GM18873 (cell line): ENCODE measurements at regions not wholly inside any gene's neighbourhood (a gene's known extent, or its start where the extent isn't known, plus 50 kb on each side); places are given as distances from the start of the nearest gene placed in this dataset.
A peak's percentile ranks its signal among the peaks of the same experiment; 100 is the strongest.
"Not testable (repeated sequence)": the region's sequence is repeated elsewhere in the genome, so short reads cannot be mapped to it uniquely, and the experiment has no call there.

Experiments used
- ATAC-seq: cut with Tn5 transposase; IDR thresholded peaks from one replicate; pipeline ENCODE4 v1.9.1; 2021; ENCODE audit warnings: mild to moderate bottlenecking, moderate library complexity, moderate number of reproducible peaks; ENCODE audit not compliant: unreplicated experiment, low FRiP score

DNA sequence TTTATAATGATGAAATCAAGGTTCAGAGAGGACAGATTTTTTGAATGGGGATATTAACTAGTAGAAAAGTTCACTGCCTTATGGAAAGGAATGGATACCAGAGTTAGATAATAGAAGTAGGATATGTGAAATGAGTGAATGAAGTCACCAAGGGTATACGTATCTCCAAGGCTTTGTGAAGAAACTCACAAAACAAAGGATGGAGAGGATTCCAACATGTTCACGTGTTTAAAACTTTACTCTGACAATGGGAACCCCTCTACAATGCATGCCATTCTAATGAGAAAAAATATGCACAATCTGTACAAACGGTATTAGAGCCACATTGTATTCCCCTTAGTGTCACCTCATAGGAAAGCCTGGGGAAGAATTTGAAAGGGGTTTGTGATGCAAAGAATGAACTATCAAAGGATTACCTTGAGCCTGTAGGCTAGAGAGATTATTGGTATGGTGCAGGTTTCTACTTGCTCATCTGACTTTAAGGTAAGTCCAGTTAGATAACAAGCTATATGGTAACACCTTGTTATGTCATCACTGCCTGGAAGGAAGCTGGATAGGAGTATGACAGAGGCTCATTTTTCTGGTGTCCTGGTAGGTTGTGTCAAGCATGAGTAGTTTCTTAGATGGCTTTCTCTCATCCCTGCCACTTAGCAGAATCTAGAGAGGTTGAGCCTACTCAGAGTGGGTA lies 250.3 kb upstream of the SEMA6A start:
- no peak for ATAC-seq

DNA sequence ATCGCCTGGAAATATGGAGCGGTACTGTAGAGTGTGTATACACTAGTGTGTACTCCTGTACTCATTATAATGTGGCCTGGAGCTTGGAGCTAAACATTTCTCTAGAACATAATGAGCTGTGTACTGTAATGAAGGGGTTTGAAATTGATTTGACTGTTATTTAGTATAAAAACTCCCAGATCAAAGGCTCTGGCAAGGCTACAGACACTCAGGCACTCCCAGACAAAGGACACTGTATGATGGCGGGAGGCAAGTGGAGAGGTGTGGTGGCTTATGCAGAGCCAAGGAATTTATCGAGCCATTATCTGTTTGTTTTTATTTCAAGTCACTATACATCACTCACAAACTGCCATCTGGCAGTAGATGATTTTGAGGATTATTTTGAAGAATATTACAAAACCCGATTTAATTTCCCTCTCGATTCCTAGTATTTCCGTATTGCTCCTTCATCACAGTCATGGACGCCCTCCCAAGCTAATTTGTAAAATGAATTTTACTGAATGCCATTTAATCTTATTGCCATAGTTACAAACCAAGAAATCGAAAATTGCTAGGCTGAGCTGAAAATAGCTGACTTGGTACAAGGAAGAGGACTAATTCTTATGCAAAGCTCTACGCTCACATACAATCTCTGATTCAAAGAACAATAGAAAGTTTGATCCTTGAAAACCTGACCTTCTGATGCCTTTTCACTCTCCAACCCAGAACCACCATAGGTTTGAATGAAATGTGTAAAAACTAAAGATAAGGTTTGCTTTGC lies 240.2 kb upstream of the SEMA6A start:
- ATAC-seq: no peak

DNA sequence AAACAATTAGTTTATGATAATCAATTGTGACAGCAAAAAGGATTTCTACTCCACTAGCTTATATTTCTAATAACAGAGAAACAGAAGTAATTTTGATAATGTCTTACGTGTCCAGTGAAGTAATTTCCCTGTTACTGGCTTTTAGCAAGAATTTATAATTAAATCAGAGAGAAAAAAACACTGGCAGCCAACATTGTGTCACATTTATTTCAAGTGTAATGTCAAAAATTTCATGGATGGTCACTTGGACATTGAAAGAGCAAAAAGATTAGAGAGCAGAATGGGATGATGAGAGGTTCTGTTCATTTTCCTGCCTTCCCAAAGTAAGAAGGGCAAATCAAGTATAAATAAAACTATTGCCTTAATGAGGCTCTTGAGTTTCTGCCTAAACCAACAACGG lies 239.3 kb upstream of the SEMA6A start:
- no peak for ATAC-seq

DNA sequence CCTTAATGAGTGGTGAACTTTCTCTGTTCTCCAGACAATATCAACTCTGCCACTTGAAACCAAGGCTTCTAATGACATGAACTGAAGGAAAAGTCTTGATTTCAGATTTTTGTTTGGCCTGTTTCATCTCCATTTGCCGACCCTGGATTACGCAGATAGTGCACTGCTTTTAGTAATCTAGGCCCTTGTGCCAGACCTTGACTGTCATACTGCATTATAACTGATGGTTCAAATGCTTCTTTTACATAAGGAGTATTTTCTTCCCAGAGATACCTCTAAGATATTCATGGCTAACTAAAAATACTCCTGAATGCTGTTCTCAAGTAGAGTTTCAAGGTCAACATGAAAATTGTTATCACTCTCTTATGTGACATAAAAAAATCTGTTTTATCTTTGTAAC lies 238.7 kb upstream of the SEMA6A start:
- ATAC-seq: no peak

DNA sequence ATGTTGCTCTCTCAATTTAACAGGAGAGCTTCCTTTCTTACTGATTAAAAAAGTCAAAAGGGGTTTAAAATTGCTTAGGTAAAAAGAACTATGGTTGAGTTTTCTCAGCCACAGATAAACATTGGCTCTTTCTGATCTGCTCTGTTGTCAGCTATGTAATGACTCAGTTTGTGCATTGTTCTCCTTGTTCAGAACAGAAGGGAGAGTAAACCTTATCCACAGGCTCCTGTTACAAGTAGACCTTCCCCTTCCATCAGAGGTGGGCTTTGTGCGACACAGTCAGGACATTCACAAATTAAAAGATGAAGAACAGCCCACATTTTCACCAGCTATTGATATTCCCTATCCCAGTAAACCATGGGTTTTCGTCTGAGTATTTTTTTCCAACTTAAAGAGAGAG lies 236.3 kb upstream of the SEMA6A start:
- ATAC-seq: no peak

DNA sequence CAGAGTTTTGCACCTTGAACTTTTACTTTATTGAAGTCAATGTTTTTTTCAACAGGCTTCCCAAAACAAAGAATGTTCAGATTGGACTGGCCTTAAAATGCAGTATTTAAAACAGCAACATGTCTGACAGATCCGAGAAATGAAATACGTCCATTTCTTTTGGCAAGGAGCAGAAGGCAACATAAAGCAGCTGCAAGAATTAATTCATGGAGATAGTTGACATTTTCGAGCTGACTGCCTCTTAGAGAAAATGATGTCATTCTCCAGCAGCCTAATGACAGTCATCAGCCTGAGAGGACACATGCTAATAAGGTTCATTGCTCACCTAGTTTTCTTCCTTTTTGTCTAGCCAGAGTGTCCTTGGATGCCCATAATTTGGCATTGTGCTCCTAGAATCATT lies 232.2 kb upstream of the SEMA6A start:
- no peak for ATAC-seq

DNA sequence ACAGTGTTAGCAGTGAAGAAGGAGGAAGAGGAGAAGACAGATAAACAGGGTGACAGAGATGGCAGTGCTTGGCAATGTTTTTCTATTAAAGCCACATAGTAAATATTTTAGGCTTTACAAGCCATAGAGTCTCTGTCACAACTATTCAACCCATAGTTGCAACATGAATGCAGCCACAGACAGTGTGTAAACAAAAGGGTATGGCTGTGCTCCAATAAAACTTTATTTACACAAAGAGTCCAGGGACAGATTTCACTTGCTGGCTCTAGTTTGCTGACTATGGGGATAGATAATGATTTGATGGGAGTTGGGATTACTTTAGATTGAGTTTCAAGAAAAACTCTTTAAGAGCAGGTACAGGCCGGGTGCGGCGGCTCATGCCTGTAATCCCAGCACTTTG lies 224.8 kb upstream of the SEMA6A start:
- no peak for ATAC-seq

DNA sequence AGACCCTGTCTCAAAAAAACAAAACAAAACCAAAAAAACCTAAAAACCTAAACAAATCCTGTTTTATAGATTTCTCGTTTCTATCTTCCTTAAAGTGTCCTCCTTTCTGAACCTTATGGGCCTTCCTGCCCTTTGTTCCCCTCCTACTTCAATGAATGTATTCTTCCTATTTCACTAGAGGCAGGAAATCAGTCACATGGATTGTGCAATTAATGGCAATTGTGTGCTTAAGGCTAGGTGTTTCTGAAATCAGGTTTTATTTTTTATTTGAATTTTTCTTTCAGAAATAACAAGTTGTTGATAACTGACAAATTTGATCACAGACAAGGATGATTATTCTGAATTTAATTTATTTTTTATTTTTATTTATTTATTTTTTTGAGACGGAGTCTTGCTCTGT lies 220.6 kb upstream of the SEMA6A start:
- ATAC-seq: no peak

DNA sequence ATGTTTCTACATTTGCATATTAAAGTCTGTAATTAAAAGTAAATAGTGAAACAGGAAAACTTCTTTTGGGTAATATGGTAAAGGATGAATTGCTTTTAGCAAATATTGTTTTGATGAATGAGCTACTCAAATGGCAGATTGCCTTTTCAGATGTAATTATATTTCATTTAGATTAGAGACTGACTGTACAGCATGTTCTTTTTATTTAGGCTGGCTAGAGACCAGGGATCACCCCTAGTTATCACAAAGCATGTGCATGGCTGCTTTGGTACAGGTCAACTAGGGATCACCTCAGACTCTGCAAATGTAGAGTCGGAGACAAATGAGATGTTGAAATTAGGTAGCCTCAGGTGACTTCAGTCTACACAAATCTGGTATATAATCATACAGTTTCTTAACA lies 214.9 kb upstream of the SEMA6A start:
- no peak for ATAC-seq

DNA sequence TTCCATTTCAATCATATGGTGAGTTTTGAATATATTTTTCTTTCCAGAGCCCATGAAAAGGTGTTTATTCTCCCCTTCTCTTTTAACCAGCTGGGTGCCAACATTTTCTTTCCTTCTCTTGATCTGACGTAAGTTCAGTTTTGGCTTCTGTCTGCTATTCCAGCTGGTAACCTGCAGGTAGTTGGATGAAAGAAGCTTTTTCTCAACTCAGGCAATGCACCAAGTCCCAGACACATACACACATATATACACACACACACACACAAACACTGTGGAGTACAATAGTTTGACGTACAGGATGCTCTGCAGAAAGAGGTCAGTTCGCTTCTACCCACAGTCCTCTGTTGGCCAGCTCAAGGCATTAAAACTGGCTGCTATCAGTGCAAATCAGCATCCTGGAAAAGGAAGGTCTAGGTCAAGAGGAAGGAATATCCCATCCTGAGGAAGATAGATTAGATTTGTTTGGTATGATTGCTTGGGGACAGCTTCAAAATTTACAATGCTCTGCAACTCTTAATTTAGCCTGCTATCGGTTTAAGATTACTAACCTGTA lies 214.3 kb upstream of the SEMA6A start:
- no peak for ATAC-seq

DNA sequence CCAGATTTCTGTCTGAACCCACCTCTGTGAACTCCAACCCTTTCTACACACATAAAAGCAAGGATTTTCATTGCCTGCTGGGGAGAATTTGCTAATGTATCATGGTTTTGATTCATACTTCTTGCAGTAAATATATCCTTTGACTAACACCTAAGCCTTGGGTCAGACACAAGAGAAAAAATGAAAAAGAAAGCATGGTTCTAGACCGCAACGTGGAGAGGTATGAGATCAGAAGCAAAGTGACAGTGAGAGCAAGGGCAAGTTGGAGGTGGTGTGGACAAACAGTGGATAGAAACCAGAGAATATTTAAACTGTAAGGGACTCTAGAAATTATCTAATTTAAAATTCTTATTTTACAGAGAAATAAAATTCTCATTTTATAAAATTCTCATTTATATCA lies 212.9 kb upstream of the SEMA6A start:
- no peak for ATAC-seq

DNA sequence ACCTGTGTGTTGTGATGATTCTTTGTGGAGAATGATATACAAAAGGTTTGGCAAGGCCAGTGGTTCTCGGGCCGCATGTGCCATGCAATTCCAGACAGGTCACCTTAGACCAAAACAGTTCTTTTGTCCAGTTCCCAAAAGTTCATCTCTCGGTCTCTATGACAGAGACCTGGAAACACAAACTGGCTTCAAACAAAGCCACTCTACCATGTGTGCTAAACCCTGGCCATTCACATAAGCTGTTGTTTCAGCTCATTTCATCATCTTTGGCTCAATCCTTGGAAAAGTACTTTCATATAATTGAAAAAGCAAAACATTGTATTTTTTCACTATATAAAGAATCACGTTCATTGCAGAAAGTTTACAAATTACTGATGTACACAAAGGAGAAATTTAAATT lies 210.5 kb upstream of the SEMA6A start:
- ATAC-seq: no peak

DNA sequence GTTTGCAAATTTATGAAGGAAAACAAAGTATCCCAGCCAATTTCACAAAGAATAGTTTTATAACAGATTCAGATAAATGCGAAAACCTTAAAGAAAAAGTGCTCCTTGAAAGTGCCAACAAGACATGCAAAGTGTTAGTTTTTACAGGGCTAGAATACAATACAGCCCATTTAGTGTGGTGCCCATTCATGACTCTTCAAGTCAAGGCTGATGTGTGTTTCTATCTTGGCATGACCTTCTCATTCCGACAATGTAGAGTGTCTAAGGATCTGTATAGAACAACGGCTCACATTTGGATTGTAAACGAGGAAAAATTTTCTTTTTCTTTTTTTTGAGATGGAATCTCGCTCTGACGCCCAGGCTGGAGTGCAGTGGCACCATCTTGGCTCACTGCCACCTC lies 205.2 kb upstream of the SEMA6A start:
- ATAC-seq: no peak

DNA sequence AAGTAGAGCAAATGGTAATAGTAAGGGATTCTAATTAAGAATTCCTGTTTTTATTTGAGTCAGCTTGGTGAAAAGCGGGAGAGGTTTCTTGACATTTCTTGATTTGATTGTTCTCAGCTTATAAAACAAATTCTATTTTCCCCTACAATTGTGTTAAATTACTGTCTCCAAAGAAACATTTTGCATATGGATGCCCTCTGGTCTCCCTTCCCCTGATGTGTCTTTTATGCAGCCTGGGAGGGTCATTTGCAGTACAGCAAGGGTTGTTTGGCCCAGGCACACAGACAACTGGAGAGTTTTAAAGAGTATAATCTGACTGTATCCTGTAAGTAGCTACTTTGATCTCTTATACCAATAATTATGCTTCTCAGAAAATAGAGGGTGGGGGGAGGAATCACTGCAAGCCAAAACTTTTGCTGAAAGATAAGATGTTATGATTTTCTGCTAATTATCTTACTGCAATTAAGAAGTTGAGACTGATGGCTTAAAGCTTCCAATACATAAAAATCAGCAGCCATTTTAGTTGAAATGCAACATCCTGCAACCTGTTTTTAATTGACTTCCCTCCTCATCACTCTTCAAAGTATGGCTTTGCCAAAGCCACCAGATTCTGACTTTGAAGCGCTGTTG lies 204.1 kb upstream of the SEMA6A start:
- ATAC-seq: no peak

DNA sequence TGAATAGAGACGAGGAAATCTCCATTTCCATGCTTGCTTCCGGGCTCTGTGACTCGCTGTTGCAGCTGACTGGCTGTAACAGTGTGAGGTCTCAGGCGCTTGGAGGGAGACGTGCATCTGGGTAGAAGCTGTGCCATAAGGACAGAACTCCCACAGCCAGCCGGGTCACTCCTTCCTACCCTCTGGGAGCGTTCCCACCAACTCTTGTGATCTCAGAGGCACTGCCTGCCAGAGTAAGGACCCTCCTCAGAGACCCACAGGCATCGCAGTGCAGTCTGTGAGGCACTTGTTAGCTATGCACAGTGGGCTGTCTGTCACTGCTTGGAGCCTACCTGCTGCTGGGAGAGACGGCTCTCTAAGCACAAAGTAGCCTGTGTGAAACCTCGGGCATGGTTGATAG lies 203.4 kb upstream of the SEMA6A start:
- peak; percentile 88 for ATAC-seq

DNA sequence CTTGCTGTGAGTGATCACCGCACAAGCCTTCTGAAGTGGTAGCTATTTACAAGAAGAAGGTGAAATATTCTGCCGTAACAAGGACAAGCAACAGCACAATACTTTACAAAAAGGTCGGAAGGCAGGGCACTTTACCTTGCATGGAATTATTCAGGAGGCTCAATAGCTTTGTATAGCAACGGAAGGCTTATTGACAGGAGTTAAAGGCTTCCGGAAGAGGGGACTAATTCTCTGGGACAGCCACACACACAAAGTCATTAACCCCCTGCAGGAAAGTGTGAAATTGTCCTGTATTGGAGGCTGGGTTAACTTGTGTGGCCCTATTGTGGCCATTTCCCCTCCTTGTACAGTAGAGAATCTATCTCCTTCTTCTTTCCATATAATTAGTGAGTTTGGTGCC lies 199.3 kb upstream of the SEMA6A start:
- no peak for ATAC-seq

DNA sequence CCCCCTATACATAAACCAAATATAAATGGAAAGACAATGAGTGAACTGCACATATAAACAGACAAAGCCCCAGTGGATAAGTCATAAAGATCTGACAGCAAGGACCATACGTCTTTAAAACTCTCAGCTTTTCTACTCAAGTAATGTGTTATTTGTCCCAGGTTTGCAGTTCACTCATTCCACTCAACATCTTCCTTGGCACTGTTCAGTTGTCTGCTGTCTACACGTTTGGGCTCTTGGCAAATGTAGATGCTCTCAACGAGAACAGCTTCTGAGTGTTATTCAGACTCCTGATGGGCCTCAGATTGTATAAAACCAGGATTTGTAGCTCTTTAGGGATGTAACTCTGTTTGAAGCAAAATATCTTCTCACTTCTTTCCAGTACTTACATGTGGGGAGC lies 198.2 kb upstream of the SEMA6A start:
- ATAC-seq: no peak

DNA sequence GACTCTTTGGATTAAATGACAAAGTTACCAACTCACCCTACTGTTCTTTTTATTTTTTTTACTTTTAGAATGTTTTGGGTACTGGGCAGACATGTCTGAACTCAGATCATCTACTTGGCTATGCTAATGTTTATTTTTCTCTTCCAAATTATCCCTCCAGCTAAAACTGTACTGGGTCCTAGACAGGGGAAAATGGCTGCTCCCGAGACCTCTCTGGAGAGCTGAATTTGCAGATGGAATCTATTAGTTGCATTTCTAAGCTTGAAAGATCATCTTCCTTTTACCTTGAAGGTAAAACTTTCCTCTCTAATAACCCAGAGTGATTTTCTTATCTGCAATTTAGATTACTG lies 197.5 kb upstream of the SEMA6A start:
- no peak for ATAC-seq

DNA sequence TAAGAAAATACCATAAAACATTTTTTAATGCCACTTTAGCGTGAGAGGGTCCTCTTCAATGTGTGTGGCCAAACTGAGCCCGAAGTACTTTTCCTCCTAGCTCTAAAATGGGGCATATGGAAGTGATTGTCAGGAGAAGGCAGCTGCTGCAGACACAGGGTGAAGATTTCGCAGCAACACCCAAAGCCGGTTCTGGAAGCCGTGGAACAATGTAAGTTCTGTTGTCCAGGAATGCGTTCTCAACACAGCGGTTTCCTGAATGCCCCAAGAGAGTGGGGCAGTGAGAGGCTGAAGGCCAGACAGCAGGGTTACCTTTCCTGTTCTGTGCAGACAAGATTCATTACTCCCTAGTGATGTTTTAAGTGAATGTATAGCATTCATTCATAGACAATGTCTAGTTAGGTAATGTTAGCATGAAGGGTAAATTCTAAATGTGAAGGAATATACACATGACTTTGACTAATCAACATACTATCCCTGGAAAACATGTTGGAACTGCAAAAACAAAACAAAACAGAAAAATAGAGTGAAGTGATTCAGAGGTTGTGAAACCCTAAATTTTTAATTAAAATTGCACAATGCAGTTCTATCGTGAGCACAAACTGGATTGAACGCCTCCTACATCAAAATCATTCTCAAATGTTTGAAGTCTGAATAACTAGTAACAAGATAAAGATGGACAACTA lies 197.0 kb upstream of the SEMA6A start:
- ATAC-seq: no peak

DNA sequence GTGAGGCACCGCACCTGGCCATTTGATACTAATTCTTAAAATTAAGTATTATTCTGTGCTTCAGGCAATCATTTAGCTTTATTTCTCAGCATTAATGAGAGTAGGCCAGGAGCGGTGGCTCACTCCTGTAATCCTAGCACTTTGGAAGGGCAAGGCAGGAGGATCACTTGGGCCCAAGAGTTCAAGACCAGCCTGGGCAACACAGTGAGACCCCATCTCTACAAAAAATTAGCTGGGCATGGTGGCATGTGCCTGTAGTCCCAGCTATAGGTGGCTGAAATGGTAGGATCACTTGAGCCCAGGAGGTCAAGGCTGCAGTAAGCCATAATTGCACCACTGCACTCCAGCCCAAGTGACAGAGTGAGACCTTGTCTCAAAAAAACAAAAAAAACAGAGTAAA lies 195.3 kb upstream of the SEMA6A start:
- not testable (repeated sequence) for ATAC-seq

DNA sequence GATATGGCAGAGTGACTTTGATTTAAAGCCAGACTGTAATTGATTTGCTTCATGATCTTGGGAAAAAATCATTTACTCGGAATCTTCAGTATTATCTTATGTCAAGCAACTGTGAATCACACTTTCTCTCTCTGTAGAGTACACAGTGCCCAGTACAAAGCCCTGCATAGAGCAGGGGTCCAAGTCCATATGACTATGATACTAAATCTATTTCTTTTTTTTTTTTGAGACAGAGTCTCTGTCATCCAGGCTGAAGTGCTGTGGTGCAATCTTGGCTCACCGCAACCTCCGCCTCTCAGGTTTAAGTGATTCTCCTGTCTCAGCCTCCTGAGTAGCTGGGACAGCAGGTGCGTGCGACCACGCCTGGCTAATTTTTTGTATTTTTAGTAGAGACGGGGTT lies 194.8 kb upstream of the SEMA6A start:
- ATAC-seq: no peak
